Testis (tissue), 2 donors: ENCODE measurements at regions not wholly inside any gene's neighbourhood (a gene's known extent, or its start where the extent isn't known, plus 50 kb on each side); places are given as distances from the start of the nearest gene placed in this dataset.

ENCODE experiments used
- POLR2A ChIP-seq: fragments of 450-650 bp; IDR thresholded peaks from one replicate; pipeline ENCODE4 v1.6.1; 2017; ENCODE audit warnings: antibody characterized with exemption, mild to moderate bottlenecking, moderate library complexity
- TF ChIP-seq, protein P1 (sequence below), 3 experiments: fragments of 450-650 bp in 2 of 3; fragments of 200-600 bp in 1 of 3; sonication (generic) in 1 of 3; IDR thresholded peaks; one replicate each; pipeline ENCODE4 v1.5.1; 2016 to 2019; ENCODE audit warnings: antibody characterized with exemption in 3 of 3, mild to moderate bottlenecking in 2 of 3, moderate library complexity in 1 of 3

DNA sequence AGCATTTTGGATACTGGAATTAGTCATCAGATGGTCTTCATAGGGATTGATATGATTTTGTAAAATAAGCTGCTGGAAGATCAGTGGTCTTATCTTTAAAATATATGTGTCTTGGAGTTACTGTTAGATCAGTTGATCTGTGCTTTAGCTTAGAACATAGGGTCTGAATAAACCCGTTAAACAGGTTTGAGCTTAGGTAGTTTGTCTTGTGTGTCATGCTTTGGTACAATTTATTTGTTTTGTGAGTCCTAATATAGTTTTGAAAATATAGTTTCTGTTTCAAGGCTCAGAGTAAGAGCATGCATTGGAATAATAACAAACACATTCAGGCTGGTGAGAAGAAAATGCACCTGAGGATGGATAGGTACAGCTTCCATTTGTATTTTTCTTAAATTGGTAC, 505.0 kb downstream of the SLC16A7 start:
- TF ChIP-seq, protein P1, sequence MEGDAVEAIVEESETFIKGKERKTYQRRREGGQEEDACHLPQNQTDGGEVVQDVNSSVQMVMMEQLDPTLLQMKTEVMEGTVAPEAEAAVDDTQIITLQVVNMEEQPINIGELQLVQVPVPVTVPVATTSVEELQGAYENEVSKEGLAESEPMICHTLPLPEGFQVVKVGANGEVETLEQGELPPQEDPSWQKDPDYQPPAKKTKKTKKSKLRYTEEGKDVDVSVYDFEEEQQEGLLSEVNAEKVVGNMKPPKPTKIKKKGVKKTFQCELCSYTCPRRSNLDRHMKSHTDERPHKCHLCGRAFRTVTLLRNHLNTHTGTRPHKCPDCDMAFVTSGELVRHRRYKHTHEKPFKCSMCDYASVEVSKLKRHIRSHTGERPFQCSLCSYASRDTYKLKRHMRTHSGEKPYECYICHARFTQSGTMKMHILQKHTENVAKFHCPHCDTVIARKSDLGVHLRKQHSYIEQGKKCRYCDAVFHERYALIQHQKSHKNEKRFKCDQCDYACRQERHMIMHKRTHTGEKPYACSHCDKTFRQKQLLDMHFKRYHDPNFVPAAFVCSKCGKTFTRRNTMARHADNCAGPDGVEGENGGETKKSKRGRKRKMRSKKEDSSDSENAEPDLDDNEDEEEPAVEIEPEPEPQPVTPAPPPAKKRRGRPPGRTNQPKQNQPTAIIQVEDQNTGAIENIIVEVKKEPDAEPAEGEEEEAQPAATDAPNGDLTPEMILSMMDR (IDR thresholded peaks at IDR 0.05): no peak
- no peak for TF ChIP-seq POLR2A
